A549 (cell line): ENCODE measurements at regions not wholly inside any gene's neighbourhood (a gene's known extent, or its start where the extent isn't known, plus 50 kb on each side); places are given as distances from the start of the nearest gene placed in this dataset.

Experiments
- ATAC-seq, 2 experiments: fragments of 200-7000 bp in 1 of 2; fragments of >200 bp in 1 of 2; cut with Nextera tagmentation in 1 of 2; cut with Tn5 transposase in 1 of 2; 3 replicates each; pipeline versions ENCODE4 v1.8.0 to v1.9.1; 2018 to 2020; ENCODE audit warnings: mild to moderate bottlenecking in 1 of 2, moderate library complexity in 1 of 2
- CTCF ChIA-PET: fragments of 300-600 bp; sonication (Branson Sonifier 250); formaldehyde crosslinking; extraction: SDS; loops from one replicate; lab custom pipeline; 2021; ENCODE audit warnings: antibody characterized with exemption, inconsistent platforms; lab: Yijun Ruan, JAX
- POLR2A ChIA-PET: fragments of 350-600 bp; formaldehyde crosslinking; extraction: SDS; loops from one replicate; lab custom pipeline; 2021; ENCODE audit warnings: antibody characterized with exemption, inconsistent platforms; lab: Yijun Ruan, JAX
- DNase-seq, 2 experiments: peaks; one replicate each; pipeline versions ENCODE4 v3.0.0 to v3.0.0-alpha.2; 2011 to 2016; ENCODE audit warnings: low read depth in 1 of 2, low spot score in 1 of 2
- FAIRE-seq: peaks from 2 replicates; lab custom pipeline; 2011; peaks lifted over from hg19 to GRCh38; lab: Jason Lieb, UNC
- H3K27ac ChIP-seq, 2 experiments: fragments of >200 bp; sonication (Bioruptor Twin); formaldehyde crosslinking; 3 replicates each; pipeline ENCODE4 v1.5.1; 2016 to 2017
- H3K4me1 ChIP-seq: fragments of >200 bp; sonication (Bioruptor Twin); formaldehyde crosslinking; 3 replicates; pipeline ENCODE4 v1.6.1; 2016
- H3K4me2 ChIP-seq: fragments of >200 bp; sonication (Bioruptor Twin); formaldehyde crosslinking; 3 replicates; pipeline ENCODE4 v1.6.1; 2016
- H3K4me3 ChIP-seq: fragments of >200 bp; sonication (Bioruptor Twin); formaldehyde crosslinking; 3 replicates; pipeline ENCODE4 v1.5.1; 2016
- H3K9me3 ChIP-seq: fragments of >200 bp; sonication (Bioruptor Twin); formaldehyde crosslinking; 3 replicates; pipeline ENCODE4 v1.6.1; 2016
- CBX2 ChIP-seq: fragments of 200-600 bp; sonication (generic); IDR thresholded peaks from 2 replicates; pipeline ENCODE4 v1.6.1; 2016; ENCODE audit warnings: low read depth, mild to moderate bottlenecking, borderline replicate concordance
- CEBPB ChIP-seq, 2 experiments: fragments of >200 bp in 1 of 2; sonication (Bioruptor Twin) in 1 of 2; formaldehyde crosslinking in 1 of 2; IDR thresholded peaks; 2 replicates each; pipeline ENCODE4 v1.6.1; 2012 to 2016
- CTCF ChIP-seq: fragments of >200 bp; sonication (Bioruptor Twin); formaldehyde crosslinking; IDR thresholded peaks from 3 replicates; pipeline ENCODE4 v1.5.1; 2016
- E2F6 ChIP-seq: IDR thresholded peaks from 2 replicates; pipeline ENCODE4 v1.6.1; 2012; ENCODE audit warnings: low read depth, borderline replicate concordance
- FOSL2 ChIP-seq, 2 experiments: fragments of 450-650 bp in 1 of 2; fragments of >200 bp in 1 of 2; sonication (Bioruptor Twin) in 1 of 2; formaldehyde crosslinking; IDR thresholded peaks; 2 replicates each; pipeline versions ENCODE4 v1.5.0 to v1.6.1; 2016 to 2020; ENCODE audit warnings: mild to moderate bottlenecking in 1 of 2, moderate library complexity in 1 of 2
- HDAC2 ChIP-seq: fragments of 200-600 bp; sonication (generic); IDR thresholded peaks from 2 replicates; pipeline ENCODE4 v1.6.1; 2016
- HEYL ChIP-seq: fragments of 250-450 bp; sonication (Bioruptor Pico); IDR thresholded peaks from 2 replicates; pipeline ENCODE4 v1.8.0; 2021; ENCODE audit warnings: mild to moderate bottlenecking, moderate library complexity
- HMGXB4 ChIP-seq: fragments of 250-450 bp; sonication (Bioruptor Pico); IDR thresholded peaks from 2 replicates; pipeline ENCODE4 v1.5.0; 2021; ENCODE audit warnings: mild to moderate bottlenecking, moderate library complexity, borderline replicate concordance
- MAX ChIP-seq: IDR thresholded peaks from 2 replicates; pipeline ENCODE4 v1.6.1; 2012
- MAZ ChIP-seq: fragments of 150-350 bp; IDR thresholded peaks from 2 replicates; pipeline ENCODE4 v1.6.1; 2014; ENCODE audit warnings: antibody characterized with exemption, low read depth, low read length, borderline replicate concordance
- NFE2L2 ChIP-seq: fragments of 150-350 bp; conservative IDR thresholded peaks from 2 replicates; pipeline ENCODE4 v1.6.1; 2014; ENCODE audit warnings: low read length
- NPAS2 ChIP-seq: fragments of 250-450 bp; sonication (Bioruptor Pico); IDR thresholded peaks from 2 replicates; pipeline ENCODE4 v1.8.0; 2022; ENCODE audit warnings: mild to moderate bottlenecking, moderate library complexity, borderline replicate concordance
- POLR2AphosphoS2 ChIP-seq: conservative IDR thresholded peaks from 2 replicates; pipeline ENCODE4 v1.6.1; 2012; ENCODE audit warnings: low read length, improper control_type of control experiment, inconsistent platforms
- RAD21 ChIP-seq, 2 experiments: fragments of >200 bp in 1 of 2; sonication (Bioruptor Twin) in 1 of 2; formaldehyde crosslinking in 1 of 2; IDR thresholded peaks in 1 of 2; conservative IDR thresholded peaks in 1 of 2; 2 replicates in 1 of 2; 3 replicates in 1 of 2; pipeline ENCODE4 v1.6.1; 2012 to 2018; ENCODE audit warnings: inconsistent platforms in 1 of 2
- REST ChIP-seq: fragments of 200-600 bp; sonication (generic); IDR thresholded peaks from 2 replicates; pipeline ENCODE4 v1.6.1; 2016; ENCODE audit warnings: antibody characterized with exemption, mild to moderate bottlenecking, moderate library complexity
- RFX5 ChIP-seq: fragments of 450-650 bp; IDR thresholded peaks from 2 replicates; pipeline ENCODE4 v1.7.1; 2014; ENCODE audit warnings: antibody characterized with exemption, mild to moderate bottlenecking, moderate library complexity
- SREBF2 ChIP-seq: fragments of 450-650 bp; IDR thresholded peaks from 2 replicates; pipeline ENCODE4 v1.6.1; 2014; ENCODE audit warnings: mild to moderate bottlenecking, moderate library complexity
- USF2 ChIP-seq: fragments of 450-650 bp; IDR thresholded peaks from 2 replicates; pipeline ENCODE4 v1.6.1; 2014; ENCODE audit warnings: antibody characterized with exemption
- ZC3H11A ChIP-seq: fragments of 450-650 bp; IDR thresholded peaks from 2 replicates; pipeline ENCODE4 v1.6.1; 2014; ENCODE audit warnings: antibody characterized with exemption, mild to moderate bottlenecking
- ZFP36 ChIP-seq: fragments of 450-650 bp; IDR thresholded peaks from 2 replicates; pipeline ENCODE4 v1.6.1; 2014; ENCODE audit warnings: borderline replicate concordance; ENCODE audit not compliant: partially characterized antibody
- WGBS: methylation state at CpG from one replicate; pipeline ENCODE4 v1.1.6; 2017; ENCODE audit errors: missing lambda C conversion rate; 5-methylcytosine and 5-hydroxymethylcytosine counted together

GRCh38 chr6:101108286-101108685 lies 227.2 kb upstream of the ASCC3 start:
- TF ChIP-seq RFX5 (no peak), SREBF2 (no peak), USF2 (no peak)
- Histone ChIP-seq H3K27ac (no peak overlapping the region), H3K9me3 (no peaks in the 10 kb centered on the region), H3K4me3 (no peak overlapping the region), H3K4me2 (no peak overlapping the region), H3K4me1 (no peaks in the 10 kb centered on the region)
- FAIRE-seq, result no peak
- ATAC-seq, result no peak
- CTCF ChIA-PET, result no interaction called here
- 33% methylated on average over 4 of the region's 4 CpGs for WGBS
- POLR2A ChIA-PET, result no interaction called here
- DNase-seq, result no peak

GRCh38 chr6:101110814-101111213 lies 229.7 kb upstream of the ASCC3 start:
- TF ChIP-seq HEYL, result no peak
- TF ChIP-seq MAZ, result no peak
- TF ChIP-seq RAD21 (conservative IDR thresholded peaks at IDR 0.05 in 1 of 2, IDR thresholded peaks at IDR 0.05 in 1 of 2), result no peak
- TF ChIP-seq E2F6, result no peak
- no peak for TF ChIP-seq POLR2AphosphoS2
- no peak for TF ChIP-seq ZC3H11A
- no peak for TF ChIP-seq ZFP36
- no peak for TF ChIP-seq REST
- no peak for ATAC-seq
- no peak for FAIRE-seq

GRCh38 chr6:101113468-101114260 lies 232.5 kb upstream of the ASCC3 start:
- Histone ChIP-seq H3K4me3 (no peak overlapping the region), H3K4me2 (no peak overlapping the region), H3K9me3 (no peaks in the 10 kb centered on the region), H3K27ac (no peak overlapping the region), H3K4me1 (no peaks in the 10 kb centered on the region)
- no peak for DNase-seq
- FAIRE-seq, result no peak
- 9% methylated on average over 4 of the region's 4 CpGs for whole genome bisulfite sequencing
- ChIA-PET CTCF (interaction anchor here (0.6 to 1.2 kb wide), 2 partner anchors 13 to 88 kb away, joined by 3 read pairs; no protein-coding TSS in a partner anchor), POLR2A (no interaction called here)
- no peak for ATAC-seq
- TF ChIP-seq CEBPB (IDR thresholded peaks at IDR 0.05) (no peak), ZC3H11A (no peak), MAX (no peak), CBX2 (no peak), NPAS2 (CRISPR knock-in tag) (no peak), HDAC2 (no peak), FOSL2 (IDR thresholded peaks at IDR 0.05) (no peak), FOSL2 (CRISPR knock-in tag; IDR thresholded peaks at IDR 0.05) (no peak), CTCF (no peak), RAD21 (conservative IDR thresholded peaks at IDR 0.05 in 1 of 2, IDR thresholded peaks at IDR 0.05 in 1 of 2) (no peak), NFE2L2 (no peak), HMGXB4 (no peak)

More at GRCh38 chr6:101110814-101111213, 229.7 kb upstream of the ASCC3 start:
- H3K4me1 ChIP-seq, result no peaks in the 10 kb centered on the region
- no peak overlapping the region for H3K4me2 ChIP-seq
- no peak overlapping the region for H3K4me3 ChIP-seq
- POLR2A ChIA-PET, result no interaction called here
- no peak overlapping the region for H3K27ac ChIP-seq
- H3K9me3 ChIP-seq, result no peaks in the 10 kb centered on the region
- CTCF ChIA-PET, result interaction anchor here (1.1 kb wide), 1 partner anchor 116 kb away, joined by 3 read pairs; no protein-coding TSS in a partner anchor
- no peak for DNase-seq
- 50% methylated on average over 1 of the region's 1 CpG for WGBS
